Adrenal gland (tissue), 9 donors: ENCODE measurements at regions not wholly inside any gene's neighbourhood (a gene's known extent, or its start where the extent isn't known, plus 50 kb on each side); places are given as distances from the start of the nearest gene placed in this dataset.

Experiments
- DNase-seq, 7 donors: peaks; one replicate each; pipeline ENCODE4 v3.0.0-alpha.2; 2019 to 2020
- H3K27ac ChIP-seq, 5 donors: fragments of 200-600 bp; sonication (generic) in 4 of 5; 1 replicate in 3 of 5; 2 replicates in 2 of 5; pipeline versions ENCODE4 v1.5.1 to v1.8.0; 2016 to 2020; ENCODE audit warnings: mild to moderate bottlenecking in 1 of 5
- H3K27me3 ChIP-seq: fragments of 200-600 bp; 2 replicates; pipeline ENCODE4 v1.8.0; 2021
- H3K36me3 ChIP-seq, 2 donors: fragments of 200-600 bp; replicated peaks in 1 of 2; 1 replicate in 1 of 2; 2 replicates in 1 of 2; pipeline versions ENCODE4 v1.5.1 to v1.8.0; 2018 to 2022
- H3K4me1 ChIP-seq, 2 donors: fragments of 200-600 bp; replicated peaks in 1 of 2; 1 replicate in 1 of 2; 2 replicates in 1 of 2; pipeline versions ENCODE4 v1.5.1 to v1.8.0; 2018 to 2021
- H3K4me3 ChIP-seq, 4 donors: fragments of 200-600 bp; sonication (generic) in 3 of 4; one replicate each; pipeline ENCODE4 v1.5.1; 2016 to 2018
- H3K9me3 ChIP-seq, 3 donors: fragments of 200-600 bp; sonication (generic) in 1 of 3; replicated peaks in 1 of 3; 1 replicate in 2 of 3; 2 replicates in 1 of 3; pipeline versions ENCODE4 v1.5.1 to v1.8.0; 2016 to 2021
- POLR2A ChIP-seq, 2 donors: fragments of 450-650 bp; IDR thresholded peaks; one replicate each; pipeline ENCODE4 v1.6.1; 2017; ENCODE audit warnings: antibody characterized with exemption in 2 of 2, mild to moderate bottlenecking in 2 of 2, moderate library complexity in 1 of 2
- WGBS, 4 donors: extraction: QIAGEN DNeasy Blood & Tissue Kit in 2 of 4; methylation state at CpG; one replicate each; pipeline versions ENCODE4 v1.1.5 to v1.1.7; 2013 to 2017; 5-methylcytosine and 5-hydroxymethylcytosine counted together
- intact Hi-C, 2 donors: fragments of 100-400 bp; cut with DNase I; formaldehyde crosslinking; loops; one replicate each; pipeline versions ENCODE4 v1.14.1 to v1.15.0; 2022 to 2023
- TF ChIP-seq, protein P1 (sequence below), 6 experiments: fragments of 450-650 bp in 4 of 6; fragments of 200-600 bp in 2 of 6; sonication (generic) in 1 of 6; IDR thresholded peaks; 1 replicate in 5 of 6; 2 replicates in 1 of 6; pipeline versions ENCODE4 v1.5.1 to v1.8.0; 2016 to 2021; ENCODE audit warnings: antibody characterized with exemption in 6 of 6, mild to moderate bottlenecking in 2 of 6, moderate library complexity in 1 of 6
- donor health status: healthy with polysubstance abuse.
- donor health status: Bipolar disorder and iron deficiency.
- donor health status: DM: yes; HTN: yes; CAD: no.
- donor health status: DM: no; HTN: no; CAD: no.
- donor health status: DM: no; HTN: no; CAD: no.

DNA sequence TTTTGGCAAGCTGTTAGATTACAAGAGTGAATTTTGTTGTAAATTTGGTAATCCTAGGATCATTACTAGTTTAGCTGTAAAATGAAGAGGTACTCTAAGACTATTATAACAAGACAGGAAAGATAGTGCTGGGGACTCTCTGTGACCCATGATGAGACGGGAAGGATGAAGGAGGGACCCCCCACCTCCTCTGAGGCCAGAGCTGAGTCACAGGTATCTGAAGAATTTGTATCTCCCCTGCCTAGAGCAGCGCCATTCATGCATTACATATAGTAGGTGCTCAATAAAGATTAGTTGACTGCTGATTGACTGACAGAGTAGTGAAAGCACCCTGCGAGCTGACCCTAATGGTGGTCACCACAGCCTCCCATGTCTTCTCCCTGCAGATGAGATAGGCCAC is 202.8 kb downstream of the SNX18 start:
- Histone ChIP-seq H3K27me3 (no peaks in the 10 kb centered on the region), H3K9me3 (no peaks in the 10 kb centered on the region), H3K27ac (no peak overlapping the region), H3K36me3 (no peaks in the 10 kb centered on the region), H3K4me3 (no peak overlapping the region), H3K4me1 (peaks cover 0 to 8% of the 10 kb centered on the region in 2 donors)
- DNase-seq, result no peak
- intact Hi-C loops, result no loop called here
- WGBS, 4 donors, result 57 to 91% (median 67%) methylated on average over 3 of the region's 3 CpGs
- TF ChIP-seq, protein P1, sequence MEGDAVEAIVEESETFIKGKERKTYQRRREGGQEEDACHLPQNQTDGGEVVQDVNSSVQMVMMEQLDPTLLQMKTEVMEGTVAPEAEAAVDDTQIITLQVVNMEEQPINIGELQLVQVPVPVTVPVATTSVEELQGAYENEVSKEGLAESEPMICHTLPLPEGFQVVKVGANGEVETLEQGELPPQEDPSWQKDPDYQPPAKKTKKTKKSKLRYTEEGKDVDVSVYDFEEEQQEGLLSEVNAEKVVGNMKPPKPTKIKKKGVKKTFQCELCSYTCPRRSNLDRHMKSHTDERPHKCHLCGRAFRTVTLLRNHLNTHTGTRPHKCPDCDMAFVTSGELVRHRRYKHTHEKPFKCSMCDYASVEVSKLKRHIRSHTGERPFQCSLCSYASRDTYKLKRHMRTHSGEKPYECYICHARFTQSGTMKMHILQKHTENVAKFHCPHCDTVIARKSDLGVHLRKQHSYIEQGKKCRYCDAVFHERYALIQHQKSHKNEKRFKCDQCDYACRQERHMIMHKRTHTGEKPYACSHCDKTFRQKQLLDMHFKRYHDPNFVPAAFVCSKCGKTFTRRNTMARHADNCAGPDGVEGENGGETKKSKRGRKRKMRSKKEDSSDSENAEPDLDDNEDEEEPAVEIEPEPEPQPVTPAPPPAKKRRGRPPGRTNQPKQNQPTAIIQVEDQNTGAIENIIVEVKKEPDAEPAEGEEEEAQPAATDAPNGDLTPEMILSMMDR (IDR thresholded peaks at IDR 0.05), result no peak
- no peak for TF ChIP-seq POLR2A (IDR thresholded peaks at IDR 0.05)

DNA sequence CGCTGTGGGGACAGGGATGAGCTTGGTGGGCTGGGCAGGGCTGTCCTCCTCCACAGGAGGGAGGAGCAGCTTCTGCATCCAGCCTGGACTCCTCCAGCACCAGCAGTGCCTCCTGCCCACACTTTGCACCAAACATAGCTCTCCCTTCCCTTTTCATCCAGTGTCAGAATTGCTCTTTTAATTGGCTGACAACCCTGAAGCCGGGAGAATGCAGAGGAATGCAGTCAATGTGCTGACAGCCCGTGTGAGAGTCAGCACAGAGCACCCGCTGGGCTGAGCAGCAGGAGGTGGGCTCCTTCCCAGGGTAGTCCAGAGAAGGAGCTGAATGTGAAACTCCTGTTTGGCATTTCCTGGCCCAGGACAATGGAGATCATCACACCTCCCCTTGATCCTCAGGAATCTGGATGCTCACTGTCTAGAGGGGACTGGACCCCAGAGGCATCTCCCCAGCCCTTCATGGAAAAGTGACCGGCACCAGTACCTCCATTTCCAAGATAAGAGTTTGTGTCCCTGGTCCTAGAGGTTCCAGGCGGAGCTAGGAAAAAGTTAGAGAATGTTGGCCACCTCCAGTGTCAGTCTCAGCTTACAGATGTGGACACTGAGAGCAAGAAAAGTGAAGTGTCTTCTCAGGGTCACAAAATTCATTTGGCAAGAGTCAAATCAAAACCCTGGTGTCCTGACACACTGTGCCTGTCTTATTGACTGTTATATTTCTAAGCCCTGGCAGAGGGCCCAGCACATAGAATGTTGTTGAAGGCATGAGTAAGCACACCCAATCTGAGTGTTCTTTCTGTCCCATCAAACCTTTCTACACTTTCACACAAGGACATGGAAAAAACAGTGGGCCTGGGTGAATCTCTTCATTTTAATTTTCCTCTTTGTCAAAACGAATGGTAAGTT is 202.1 kb downstream of the SNX18 start:
- 52 to 70% (median 64%) methylated on average over 6 to 7 of the region's 7 CpGs for WGBS, 4 donors
- Histone ChIP-seq H3K27ac (no peak overlapping the region), H3K4me1 (peaks cover 0 to 8% of the 10 kb centered on the region in 2 donors), H3K36me3 (no peaks in the 10 kb centered on the region), H3K4me3 (no peak overlapping the region), H3K9me3 (no peaks in the 10 kb centered on the region), H3K27me3 (no peaks in the 10 kb centered on the region)
- TF ChIP-seq, protein P1 (IDR thresholded peaks at IDR 0.05), result no peak
- TF ChIP-seq POLR2A (IDR thresholded peaks at IDR 0.05), result no peak
- intact Hi-C loops, result no loop called here
- DNase-seq, result peak in 2 of 7 donors; percentile 43 to 56

DNA sequence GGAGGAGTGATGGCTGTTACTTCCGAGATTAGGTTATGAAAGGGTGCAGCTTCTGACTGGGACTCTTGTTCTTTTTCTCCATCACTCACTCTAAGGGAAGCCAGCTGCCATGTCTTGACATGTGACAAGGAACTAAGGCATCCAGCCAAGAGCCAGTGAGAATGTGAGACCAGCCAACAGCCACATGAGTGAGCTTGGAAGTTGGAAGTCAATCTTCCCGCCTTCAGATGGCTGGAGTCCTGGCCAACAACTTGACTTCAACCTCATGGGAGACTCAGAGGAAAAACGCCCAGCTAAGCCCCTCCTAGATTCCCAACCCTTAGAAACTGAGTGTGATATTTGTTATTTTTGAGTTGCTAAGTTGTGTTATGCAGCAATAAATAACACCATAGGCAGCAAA is 201.1 kb downstream of the SNX18 start:
- intact Hi-C loops, result no loop called here
- peak in 4 of 7 donors; percentile 19 to 62 (median 34) for DNase-seq
- Histone ChIP-seq H3K4me1 (peaks cover 0 to 8% of the 10 kb centered on the region in 2 donors), H3K27me3 (no peaks in the 10 kb centered on the region), H3K9me3 (no peaks in the 10 kb centered on the region), H3K36me3 (no peaks in the 10 kb centered on the region), H3K4me3 (no peak overlapping the region), H3K27ac (no peak overlapping the region)
- no peak for TF ChIP-seq POLR2A (IDR thresholded peaks at IDR 0.05)
- TF ChIP-seq, protein P1 (IDR thresholded peaks at IDR 0.05), result no peak
- 43 to 59% (median 53%) methylated on average over 3 of the region's 3 CpGs for WGBS, 4 donors

DNA sequence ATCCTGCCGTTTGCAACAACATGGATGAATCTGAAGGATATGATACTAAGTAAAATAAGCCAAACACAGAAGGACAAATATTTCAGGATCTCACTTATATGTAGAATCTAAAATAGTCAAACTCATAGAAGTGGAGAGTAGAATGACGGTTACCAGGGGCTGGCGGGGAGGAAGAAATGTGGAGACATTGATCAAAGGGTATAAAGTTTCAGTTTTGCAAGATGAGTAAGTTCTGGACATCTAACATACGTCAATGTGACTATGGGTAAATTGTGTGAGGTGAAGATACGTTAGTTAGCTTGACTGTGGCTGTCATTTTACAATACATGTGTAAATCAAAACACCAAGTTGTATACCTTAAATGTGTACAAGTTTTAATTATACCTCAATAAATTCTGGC is 200.3 kb downstream of the SNX18 start:
- Histone ChIP-seq H3K36me3 (no peaks in the 10 kb centered on the region), H3K4me1 (peaks cover 0 to 8% of the 10 kb centered on the region in 2 donors), H3K4me3 (no peak overlapping the region), H3K27ac (no peak overlapping the region), H3K9me3 (no peaks in the 10 kb centered on the region), H3K27me3 (no peaks in the 10 kb centered on the region)
- TF ChIP-seq, protein P1 (IDR thresholded peaks at IDR 0.05), result no peak
- no peak for TF ChIP-seq POLR2A (IDR thresholded peaks at IDR 0.05)
- 81 to 88% (median 82%) methylated on average over 5 of the region's 5 CpGs for WGBS, 4 donors
- intact Hi-C loops, result no loop called here
- no peak for DNase-seq
